K562 (cell line): ENCODE measurements at regions not wholly inside any gene's neighbourhood (a gene's known extent, or its start where the extent isn't known, plus 50 kb on each side); places are given as distances from the start of the nearest gene placed in this dataset.

Experiments
- ATAC-seq: fragments of 200-7000 bp; cut with Tn5 transposase; 3 replicates; pipeline ENCODE4 v1.9.1; 2020; ENCODE audit warnings: moderate library complexity
- BruUV-seq: library from RNA; stranded (reverse); fragments of 400-500 nt; replicated peaks from 2 replicates; lab custom pipeline; 2021; lab: Mats Ljungman, UMichigan
- CTCF ChIA-PET: fragments of 300-600 bp; formaldehyde crosslinking; extraction: SDS; loops from one replicate; lab custom pipeline; 2021; ENCODE audit warnings: low intra/inter-chr PET ratio; lab: Yijun Ruan, JAX
- POLR2A ChIA-PET: fragments of 300-600, 350-650 bp; sonication (Branson Sonifier 250); formaldehyde crosslinking; extraction: SDS; loops from one replicate; lab custom pipeline; 2021; ENCODE audit warnings: antibody characterized with exemption, inconsistent platforms; lab: Yijun Ruan, JAX
- DNase-seq, 4 experiments: peaks; one replicate each; pipeline versions ENCODE4 v3.0.0 to v3.0.0-alpha.2; 2011 to 2018; ENCODE audit warnings: low spot score in 3 of 4, mixed read lengths in 3 of 4; ENCODE audit errors: extremely low read depth in 1 of 4
- FAIRE-seq: peaks from 2 replicates; lab custom pipeline; 2011; peaks lifted over from hg19 to GRCh38; lab: Jason Lieb, UNC
- H2AFZ ChIP-seq: 2 replicates; pipeline ENCODE4 v1.6.0; 2011; ENCODE audit warnings: low read depth, low read length, control low read depth, inconsistent platforms
- H3K27ac ChIP-seq: fragments of 200-600 bp; 3 replicates; pipeline ENCODE4 v1.8.0; 2011; ENCODE audit warnings: low read depth, mild to moderate bottlenecking, control low read depth, inconsistent platforms, low read length, moderate library complexity, mixed read lengths; ENCODE audit errors: extremely low read depth
- H3K27me3 ChIP-seq, 2 experiments: fragments of 300-600 bp in 1 of 2; 2 replicates in 1 of 2; 3 replicates in 1 of 2; pipeline versions ENCODE4 v1.6.0 to v1.8.0; 2011; ENCODE audit warnings: inconsistent platforms in 2 of 2, low read length in 2 of 2, mild to moderate bottlenecking in 1 of 2, mixed read lengths in 1 of 2, moderate library complexity in 1 of 2; ENCODE audit not compliant: control insufficient read depth in 2 of 2, insufficient read depth in 2 of 2
- H3K36me3 ChIP-seq: fragments of 300-600 bp; 3 replicates; pipeline ENCODE4 v1.8.0; 2011; ENCODE audit warnings: mild to moderate bottlenecking, low read length, inconsistent platforms; ENCODE audit not compliant: control insufficient read depth, insufficient read depth
- H3K4me1 ChIP-seq, 2 experiments: fragments of 200-600 bp in 1 of 2; replicated peaks in 1 of 2; 2 replicates in 1 of 2; 3 replicates in 1 of 2; pipeline versions ENCODE4 v1.5.1 to v1.8.0; 2011; ENCODE audit warnings: inconsistent platforms in 2 of 2, low read length in 2 of 2, mild to moderate bottlenecking in 1 of 2, mixed read lengths in 1 of 2, moderate library complexity in 1 of 2; ENCODE audit not compliant: control insufficient read depth in 2 of 2, insufficient read depth in 2 of 2
- H3K4me2 ChIP-seq: 2 replicates; pipeline ENCODE4 v1.6.1; 2011; ENCODE audit warnings: low read length, control low read depth, inconsistent platforms, mixed read lengths; ENCODE audit not compliant: insufficient read depth
- H3K4me3 ChIP-seq: fragments of 200-600 bp; sonication (generic), shearing (Covaris generic); 2 replicates; pipeline ENCODE4 v1.5.1; 2016; ENCODE audit warnings: control low read depth, inconsistent platforms
- H3K79me2 ChIP-seq: fragments of 200-600 bp; 3 replicates; pipeline ENCODE4 v1.8.0; 2011; ENCODE audit warnings: low read length, inconsistent platforms; ENCODE audit not compliant: control insufficient read depth, insufficient read depth
- H3K9ac ChIP-seq, 2 experiments: 2 replicates each; pipeline versions ENCODE4 v1.6.0 to v1.6.1; 2011; ENCODE audit warnings: low read depth in 2 of 2, low read length in 2 of 2, control low read depth in 1 of 2, inconsistent platforms in 1 of 2, mild to moderate bottlenecking in 1 of 2, mixed read lengths in 1 of 2; ENCODE audit not compliant: insufficient read depth in 1 of 2
- H3K9me1 ChIP-seq: one replicate; pipeline ENCODE4 v1.6.0; 2011; ENCODE audit warnings: inconsistent platforms, mild to moderate bottlenecking, low read length, moderate library complexity; ENCODE audit not compliant: control insufficient read depth, insufficient read depth
- H3K9me3 ChIP-seq: replicated peaks from 2 replicates; pipeline ENCODE4 v1.5.1; 2011; ENCODE audit warnings: low read depth, low read length, inconsistent platforms; ENCODE audit not compliant: control insufficient read depth, insufficient read depth
- H4K20me1 ChIP-seq: replicated peaks from 2 replicates; pipeline ENCODE4 v1.6.1; 2011; ENCODE audit warnings: low read length, inconsistent platforms, mixed read lengths; ENCODE audit not compliant: control insufficient read depth, insufficient read depth
- DNMT1 ChIP-seq: fragments of 450-650 bp; IDR thresholded peaks from 2 replicates; pipeline ENCODE4 v1.6.1; 2016; ENCODE audit warnings: antibody characterized with exemption, mild to moderate bottlenecking
- HDAC1 ChIP-seq, 2 experiments: fragments of 450-650 bp; IDR thresholded peaks; 2 replicates each; pipeline ENCODE4 v1.6.1; 2016 to 2017; ENCODE audit warnings: inconsistent platforms in 1 of 2, mild to moderate bottlenecking in 1 of 2, moderate library complexity in 1 of 2
- MCM3 ChIP-seq: fragments of 450-650 bp; IDR thresholded peaks from 2 replicates; pipeline ENCODE4 v1.6.1; 2016
- SMARCA5 ChIP-seq: fragments of 450-650 bp; IDR thresholded peaks from 2 replicates; pipeline ENCODE4 v1.6.1; 2016
- TCFL5 ChIP-seq: fragments of 250-450 bp; sonication (Bioruptor Pico); conservative IDR thresholded peaks from 2 replicates; pipeline ENCODE4 v1.6.1; 2021; ENCODE audit warnings: mild to moderate bottlenecking, moderate library complexity, matching md5 sums
- TEAD4 ChIP-seq, 2 experiments: sonication (generic) in 1 of 2; formaldehyde crosslinking in 1 of 2; IDR thresholded peaks; 2 replicates each; pipeline versions ENCODE4 v1.6.1 to v1.8.0; 2012 to 2022; ENCODE audit warnings: borderline replicate concordance in 1 of 2, inconsistent platforms in 1 of 2, low read length in 1 of 2, mild to moderate bottlenecking in 1 of 2, missing genetic modification reagents in 1 of 2
- ZNF165 ChIP-seq: fragments of 250-450 bp; sonication (Bioruptor Pico); IDR thresholded peaks from 2 replicates; pipeline ENCODE4 v1.4.0; 2020; ENCODE audit warnings: borderline replicate concordance
- ZNF175 ChIP-seq: fragments of 200-800 bp; sonication (Bioruptor generic); IDR thresholded peaks from 2 replicates; pipeline ENCODE4 v1.6.1; 2016; ENCODE audit warnings: low read depth, mild to moderate bottlenecking, missing genetic modification characterization, missing compliant biosample characterization
- ZNF589 ChIP-seq: fragments of 200-800 bp; sonication (Bioruptor generic); IDR thresholded peaks from 2 replicates; pipeline ENCODE4 v1.6.1; 2016; ENCODE audit warnings: low read depth, missing genetic modification characterization, missing compliant biosample characterization
- ZNF766 ChIP-seq: fragments of 200-800 bp; sonication (Bioruptor generic); conservative IDR thresholded peaks from 2 replicates; pipeline ENCODE4 v1.6.1; 2016; ENCODE audit warnings: missing genetic modification characterization, missing compliant biosample characterization
- WGBS: fragments of 100-300 bp; shearing (Covaris generic); methylation state at CpG from one replicate; pipeline ENCODE4 v1.1.6; 2016; ENCODE audit warnings: low coverage, mixed read lengths; ENCODE audit not compliant: insufficient coverage; ENCODE audit errors: missing lambda C conversion rate; 5-methylcytosine and 5-hydroxymethylcytosine counted together
- in situ Hi-C: fragments of 300-500 bp; cut with MboI; formaldehyde crosslinking; loops from 4 replicates; pipeline ENCODE4 v1.15.0; 2018; ENCODE audit warnings: inconsistent platforms, mixed read lengths
- intact Hi-C: fragments of 100-400 bp; cut with micrococcal nuclease; formaldehyde crosslinking; loops from 2 replicates; pipeline ENCODE4 v1.14.2; 2022

GRCh38 chr11:42521994-42522393, 789.8 kb upstream of the API5 start:
- BruUV-seq: no TSS peak
- Histone ChIP-seq H3K36me3 (no peaks in the 10 kb centered on the region), H4K20me1 (no peaks in the 10 kb centered on the region), H3K9ac (no peak overlapping the region), H3K4me3 (no peak overlapping the region), H3K4me2 (no peak overlapping the region), H3K4me1 (no peaks in the 10 kb centered on the region), H3K27me3 (no peaks in the 10 kb centered on the region), H3K79me2 (no peaks in the 10 kb centered on the region), H3K27ac (no peak overlapping the region), H3K9me1 (no peaks in the 10 kb centered on the region), H3K9me3 (no peaks in the 10 kb centered on the region), H2AFZ (no peak overlapping the region)
- 4% methylated on average over 4 of the region's 4 CpGs for WGBS
- FAIRE-seq: no peak
- ChIA-PET CTCF (no interaction called here), POLR2A (no interaction called here)
- DNase-seq: no peak
- TF ChIP-seq ZNF766 (CRISPR knock-in tag) (no peak), SMARCA5 (no peak), TEAD4 (IDR thresholded peaks at IDR 0.05; ENCODE audit: low read length) (no peak), TEAD4 (CRISPR knock-in tag; IDR thresholded peaks at IDR 0.05; ENCODE audit: borderline replicate concordance) (no peak), ZNF165 (no peak), MCM3 (no peak), ZNF175 (CRISPR knock-in tag) (no peak), DNMT1 (no peak), TCFL5 (CRISPR knock-in tag) (no peak), ZNF589 (CRISPR knock-in tag) (no peak), HDAC1 (IDR thresholded peaks at IDR 0.05) (no peak)
- no peak for ATAC-seq
- in situ Hi-C loops: no loop called here
- intact Hi-C loops: no loop called here
